HepG2 (cell line): ENCODE measurements at regions not wholly inside any gene's neighbourhood (a gene's known extent, or its start where the extent isn't known, plus 50 kb on each side); places are given as distances from the start of the nearest gene placed in this dataset.

Experiments used
- ATF3 ChIP-seq: sonication (generic); formaldehyde crosslinking; IDR thresholded peaks from 2 replicates; pipeline ENCODE4 v1.4.0; 2020; ENCODE audit warnings: missing genetic modification reagents
- DMAP1 ChIP-seq: IDR thresholded peaks from 2 replicates; pipeline ENCODE4 v1.6.1; 2016
- FOXC1 ChIP-seq: sonication (generic); formaldehyde crosslinking; IDR thresholded peaks from 2 replicates; pipeline ENCODE4 v1.8.0; 2022; ENCODE audit warnings: mild to moderate bottlenecking, missing genetic modification reagents, borderline replicate concordance
- MAF1 ChIP-seq: sonication (generic); formaldehyde crosslinking; IDR thresholded peaks from 2 replicates; pipeline ENCODE4 v1.5.0; 2020; ENCODE audit warnings: missing genetic modification reagents, borderline replicate concordance
- MATR3 ChIP-seq: sonication (generic); formaldehyde crosslinking; IDR thresholded peaks from 2 replicates; pipeline ENCODE4 v1.4.0; 2020; ENCODE audit warnings: missing genetic modification reagents
- MTERF4 ChIP-seq: sonication (generic); formaldehyde crosslinking; IDR thresholded peaks from 2 replicates; pipeline ENCODE4 v1.8.0; 2023; ENCODE audit warnings: mild to moderate bottlenecking, missing genetic modification reagents
- SP5 ChIP-seq: IDR thresholded peaks from 2 replicates; pipeline ENCODE4 v1.6.1; 2016; ENCODE audit warnings: low read depth, borderline replicate concordance
- U2AF1 ChIP-seq: fragments of 200-400 bp; formaldehyde crosslinking; optimal IDR thresholded peaks from 2 replicates; pipeline ENCODE3; 2017; ENCODE audit warnings: mild to moderate bottlenecking, low read depth, low read length
- ZKSCAN5 ChIP-seq: sonication (generic); formaldehyde crosslinking; IDR thresholded peaks from 2 replicates; pipeline ENCODE4 v1.5.1; 2020; ENCODE audit warnings: mild to moderate bottlenecking, missing genetic modification reagents
- ZNF280D ChIP-seq: sonication (generic); formaldehyde crosslinking; IDR thresholded peaks from 2 replicates; pipeline ENCODE4 v1.5.1; 2020; ENCODE audit warnings: mild to moderate bottlenecking, missing genetic modification reagents
- ZSCAN21 ChIP-seq: sonication (generic); formaldehyde crosslinking; IDR thresholded peaks from 2 replicates; pipeline ENCODE4 v1.8.0; 2022; ENCODE audit warnings: mild to moderate bottlenecking, missing genetic modification reagents, moderate library complexity, borderline replicate concordance

- TF ChIP-seq U2AF1 (no peak), SP5 (CRISPR knock-in tag) (no peak), ZSCAN21 (CRISPR knock-in tag) (no peak), ATF3 (CRISPR knock-in tag) (no peak), MAF1 (CRISPR knock-in tag) (no peak), ZKSCAN5 (no peak), FOXC1 (CRISPR knock-in tag) (no peak), ZNF280D (CRISPR knock-in tag) (no peak), MATR3 (CRISPR knock-in tag) (no peak), DMAP1 (CRISPR knock-in tag) (no peak), MTERF4 (no peak)
Observed at GRCh38 chr7:131961054-131961680, 404.7 kb upstream of the PODXL start (continued).
